Uterus (tissue), 3 donors: ENCODE measurements at regions not wholly inside any gene's neighbourhood (a gene's known extent, or its start where the extent isn't known, plus 50 kb on each side); places are given as distances from the start of the nearest gene placed in this dataset.

ENCODE experiments used
- DNase-seq, 2 donors: peaks; one replicate each; pipeline ENCODE4 v3.0.0-alpha.2; 2019 to 2020
- H3K27ac ChIP-seq, 2 donors: fragments of 200-600 bp; sonication (generic); 1 replicate in 1 of 2; 2 replicates in 1 of 2; pipeline ENCODE4 v1.5.1; 2016 to 2018
- H3K27me3 ChIP-seq, 2 donors: fragments of 200-600 bp; sonication (generic); one replicate each; pipeline ENCODE4 v1.5.1; 2018 to 2019; ENCODE audit warnings: control low read depth in 1 of 2
- H3K36me3 ChIP-seq, 2 donors: fragments of 200-600 bp; sonication (generic); one replicate each; pipeline ENCODE4 v1.5.1; 2019; ENCODE audit warnings: control low read depth in 1 of 2
- H3K4me1 ChIP-seq, 2 donors: fragments of 200-600 bp; sonication (generic); one replicate each; pipeline ENCODE4 v1.5.1; 2018 to 2019; ENCODE audit warnings: control low read depth in 1 of 2
- H3K4me3 ChIP-seq, 2 donors: fragments of 200-600 bp; sonication (generic); 1 replicate in 1 of 2; 2 replicates in 1 of 2; pipeline ENCODE4 v1.5.1; 2018 to 2019; ENCODE audit warnings: mild to moderate bottlenecking in 1 of 2
- H3K9me3 ChIP-seq, 2 donors: fragments of 200-600 bp; sonication (generic); one replicate each; pipeline ENCODE4 v1.5.1; 2019; ENCODE audit warnings: control low read depth in 1 of 2
- CTCF ChIP-seq, 4 experiments: fragments of 200-600 bp in 2 of 4; fragments of 450-650 bp in 2 of 4; sonication (generic) in 2 of 4; IDR thresholded peaks; one replicate each; pipeline ENCODE4 v1.5.1; 2016 to 2019; ENCODE audit warnings: antibody characterized with exemption in 4 of 4, mild to moderate bottlenecking in 2 of 4, moderate library complexity in 1 of 4
- POLR2A ChIP-seq, 2 donors: fragments of 450-650 bp; IDR thresholded peaks; one replicate each; pipeline ENCODE4 v1.6.1; 2016; ENCODE audit warnings: antibody characterized with exemption in 2 of 2, mild to moderate bottlenecking in 1 of 2, moderate library complexity in 1 of 2
- intact Hi-C: fragments of 100-400 bp; cut with DNase I; formaldehyde crosslinking; loops from one replicate; pipeline ENCODE4 v1.15.1; 2023; ENCODE audit warnings: low total_unique reads
- donor health status: DM: yes; HTN: yes; CAD: no.

GRCh38 chr2:215687149-215688031 is 251.5 kb upstream of the FN1 start:
- DNase-seq: no peak
- intact Hi-C loops: no loop called here
- TF ChIP-seq POLR2A (IDR thresholded peaks at IDR 0.05): no peak
- TF ChIP-seq CTCF (IDR thresholded peaks at IDR 0.05): no peak
- Histone ChIP-seq H3K27me3 (no peaks in the 10 kb centered on the region), H3K36me3 (no peaks in the 10 kb centered on the region), H3K27ac (no peak overlapping the region), H3K4me3 (no peak overlapping the region), H3K9me3 (no peaks in the 10 kb centered on the region), H3K4me1 (peaks cover 0 to 6% of the 10 kb centered on the region in 2 donors)

GRCh38 chr2:215685238-215685990 is 249.5 kb upstream of the FN1 start:
- H3K9me3 ChIP-seq: no peaks in the 10 kb centered on the region
- no peaks in the 10 kb centered on the region for H3K4me1 ChIP-seq
- intact Hi-C loops: no loop called here
- H3K4me3 ChIP-seq: no peak overlapping the region
- no peaks in the 10 kb centered on the region for H3K36me3 ChIP-seq
- TF ChIP-seq POLR2A (IDR thresholded peaks at IDR 0.05): no peak
- TF ChIP-seq CTCF (IDR thresholded peaks at IDR 0.05): no peak
- peak overlapping the region; percentile 52 to 64 for H3K27ac ChIP-seq
- no peaks in the 10 kb centered on the region for H3K27me3 ChIP-seq
- no peak for DNase-seq

GRCh38 chr2:215684448-215685237 is 248.8 kb upstream of the FN1 start:
- TF ChIP-seq POLR2A (IDR thresholded peaks at IDR 0.05) (no peak), CTCF (IDR thresholded peaks at IDR 0.05) (no peak)
- Histone ChIP-seq H3K4me3 (no peak overlapping the region), H3K9me3 (no peaks in the 10 kb centered on the region), H3K36me3 (no peaks in the 10 kb centered on the region), H3K27ac (peak overlapping the region; percentile 52 to 64), H3K27me3 (no peaks in the 10 kb centered on the region), H3K4me1 (no peaks in the 10 kb centered on the region)
- intact Hi-C loops: no loop called here
- DNase-seq: no peak

GRCh38 chr2:215683295-215683694 is 247.4 kb upstream of the FN1 start:
- intact Hi-C loops: no loop called here
- no peak for DNase-seq
- Histone ChIP-seq H3K27ac (no peak overlapping the region), H3K4me3 (no peak overlapping the region), H3K36me3 (no peaks in the 10 kb centered on the region), H3K4me1 (no peaks in the 10 kb centered on the region), H3K9me3 (no peaks in the 10 kb centered on the region), H3K27me3 (no peaks in the 10 kb centered on the region)
- no peak for TF ChIP-seq CTCF (IDR thresholded peaks at IDR 0.05)
- TF ChIP-seq POLR2A (IDR thresholded peaks at IDR 0.05): no peak
